H7 (cell line): ENCODE measurements at regions not wholly inside any gene's neighbourhood (a gene's known extent, or its start where the extent isn't known, plus 50 kb on each side); places are given as distances from the start of the nearest gene placed in this dataset.

ENCODE experiments used
- DNase-seq: peaks from one replicate; pipeline ENCODE4 v3.0.0; 2012
- H3K27me3 ChIP-seq: 2 replicates; pipeline ENCODE4 v1.6.0; 2011; ENCODE audit warnings: mild to moderate bottlenecking, low read length; ENCODE audit not compliant: control insufficient read depth, insufficient read depth
- H3K36me3 ChIP-seq: replicated peaks from 2 replicates; pipeline ENCODE4 v1.5.1; 2011; ENCODE audit warnings: low read length; ENCODE audit not compliant: control insufficient read depth, insufficient read depth
- H3K4me3 ChIP-seq: 2 replicates; pipeline ENCODE4 v1.5.1; 2011; ENCODE audit warnings: low read depth, mild to moderate bottlenecking, control low read depth, low read length, moderate library complexity; ENCODE audit not compliant: insufficient read depth

DNA sequence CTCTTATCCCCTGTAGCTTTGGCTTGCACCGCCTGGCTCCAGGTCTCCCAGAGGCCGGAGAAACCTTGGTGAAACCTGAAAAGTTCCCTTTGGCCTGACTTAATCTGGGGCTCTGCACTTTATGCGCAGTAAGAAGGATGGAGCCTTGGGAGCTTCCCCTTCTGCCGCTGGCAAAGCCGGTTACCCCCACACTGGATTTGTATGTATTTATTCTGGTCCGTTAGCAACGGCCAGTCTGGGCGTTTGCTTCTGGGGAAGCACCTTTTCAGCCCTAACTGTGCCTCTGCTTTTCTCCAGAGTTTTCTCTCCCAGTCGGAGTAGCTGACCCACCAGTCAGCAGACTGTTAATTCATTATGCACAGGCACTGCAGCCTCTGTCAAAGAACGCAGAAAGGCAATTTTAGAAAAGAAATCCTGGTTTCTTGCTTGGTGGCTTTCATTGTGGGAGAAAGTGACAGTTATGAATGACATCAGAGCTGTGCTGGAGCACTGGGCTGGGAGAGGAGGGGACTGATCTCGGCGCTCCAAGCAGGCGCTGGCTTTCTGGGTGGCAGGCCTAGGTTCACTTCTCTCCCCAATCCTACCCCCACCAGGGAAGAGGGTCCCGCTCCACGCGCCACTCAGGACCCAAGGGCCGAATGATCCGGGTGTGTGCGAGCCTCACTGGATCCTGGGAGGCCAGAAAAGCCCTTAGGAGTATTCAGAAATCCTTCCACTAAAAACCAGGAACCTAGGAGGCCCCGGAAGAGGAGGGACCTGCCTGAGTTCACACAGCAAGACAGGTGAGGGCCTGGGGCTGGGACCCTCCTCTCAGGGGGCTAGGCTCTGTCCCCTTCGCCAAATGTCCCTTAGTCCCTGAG lies 70.2 kb downstream of the RTL6 start:
- Histone ChIP-seq H3K27me3 (no peaks in the 10 kb centered on the region), H3K4me3 (no peak overlapping the region)
- DNase-seq, result peak; percentile 31

GRCh38 chr22:44426981-44427380 lies 71.1 kb downstream of the RTL6 start:
- Histone ChIP-seq H3K27me3 (no peaks in the 10 kb centered on the region), H3K36me3 (no peaks in the 10 kb centered on the region), H3K4me3 (no peak overlapping the region)
- peak; percentile 18 for DNase-seq

More for the DNA sequence above, 70.2 kb downstream of the RTL6 start:
- H3K36me3 ChIP-seq, result no peaks in the 10 kb centered on the region

DNA sequence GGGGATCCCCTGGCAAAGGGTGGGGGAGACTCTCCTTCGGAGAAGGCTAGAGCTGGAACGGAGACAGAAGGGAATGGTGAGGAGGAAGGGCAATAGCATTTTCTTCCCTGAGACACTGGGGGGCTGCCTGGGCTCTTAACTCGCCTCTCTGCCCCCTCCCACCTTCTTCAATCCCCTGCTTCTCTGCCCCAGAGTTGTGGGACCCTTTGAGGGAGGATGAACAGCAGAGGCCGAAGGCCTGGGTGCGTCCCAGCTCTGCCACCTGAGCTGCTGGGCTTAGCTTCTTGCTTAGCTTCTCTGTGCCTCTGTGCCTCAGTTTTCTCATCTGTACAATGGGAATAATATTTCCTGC lies 72.4 kb downstream of the RTL6 start:
- Histone ChIP-seq H3K36me3 (no peaks in the 10 kb centered on the region), H3K4me3 (no peak overlapping the region), H3K27me3 (no peaks in the 10 kb centered on the region)
- no peak for DNase-seq

GRCh38 chr22:44424867-44425693 lies 73.0 kb downstream of the RTL6 start:
- peak; percentile 26 for DNase-seq
- Histone ChIP-seq H3K4me3 (no peak overlapping the region), H3K27me3 (no peaks in the 10 kb centered on the region), H3K36me3 (no peaks in the 10 kb centered on the region)

GRCh38 chr22:44424359-44424682 lies 73.7 kb downstream of the RTL6 start:
- DNase-seq, result peak; percentile 4
- Histone ChIP-seq H3K27me3 (no peaks in the 10 kb centered on the region), H3K36me3 (no peaks in the 10 kb centered on the region), H3K4me3 (no peak overlapping the region)

DNA sequence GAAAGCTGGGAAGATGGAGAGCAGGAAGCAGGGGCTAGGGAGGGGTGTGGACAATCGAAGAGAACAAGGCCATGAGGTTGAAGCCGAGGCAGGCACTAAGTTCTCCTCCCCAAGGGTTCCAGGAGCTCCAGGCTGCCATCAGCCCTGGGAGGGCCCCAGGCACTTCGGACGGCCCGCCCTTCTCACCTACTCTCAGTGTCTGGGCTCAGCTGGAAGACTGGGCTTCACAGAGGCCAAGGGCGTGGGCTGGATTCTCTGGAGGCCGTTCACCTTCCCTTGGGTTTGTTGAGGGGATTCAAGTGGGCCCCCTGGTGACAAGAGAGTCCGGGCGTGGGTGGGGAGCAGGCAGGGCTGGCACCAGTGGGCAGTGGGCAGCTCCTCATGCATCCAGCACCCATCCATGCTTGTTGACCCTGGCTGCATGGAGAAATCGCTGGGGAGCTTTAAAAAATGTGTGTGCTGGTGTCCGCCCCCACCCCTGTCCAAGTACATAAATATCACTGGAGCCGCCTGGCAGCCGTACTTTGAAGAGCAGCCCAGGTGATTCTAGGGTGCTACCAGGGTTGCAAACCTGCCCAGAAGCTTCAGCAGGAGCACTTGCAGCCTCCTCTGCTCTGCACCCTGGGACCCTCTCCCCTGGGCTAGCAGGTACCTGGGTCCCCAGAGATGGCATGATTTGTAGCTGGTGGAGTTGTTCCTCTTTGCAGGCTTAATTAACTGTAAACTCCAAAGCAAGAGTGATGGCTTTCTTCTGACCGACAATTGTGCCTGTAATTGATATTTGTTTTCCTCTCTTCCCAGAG lies 74.3 kb downstream of the RTL6 start:
- DNase-seq, result peak; percentile 19
- H3K36me3 ChIP-seq, result no peaks in the 10 kb centered on the region
- no peak overlapping the region for H3K4me3 ChIP-seq
- H3K27me3 ChIP-seq, result no peaks in the 10 kb centered on the region

GRCh38 chr22:44422746-44423380 lies 75.2 kb downstream of the RTL6 start:
- no peak overlapping the region for H3K4me3 ChIP-seq
- peak; percentile 16 for DNase-seq
- no peaks in the 10 kb centered on the region for H3K36me3 ChIP-seq
- H3K27me3 ChIP-seq, result no peaks in the 10 kb centered on the region

DNA sequence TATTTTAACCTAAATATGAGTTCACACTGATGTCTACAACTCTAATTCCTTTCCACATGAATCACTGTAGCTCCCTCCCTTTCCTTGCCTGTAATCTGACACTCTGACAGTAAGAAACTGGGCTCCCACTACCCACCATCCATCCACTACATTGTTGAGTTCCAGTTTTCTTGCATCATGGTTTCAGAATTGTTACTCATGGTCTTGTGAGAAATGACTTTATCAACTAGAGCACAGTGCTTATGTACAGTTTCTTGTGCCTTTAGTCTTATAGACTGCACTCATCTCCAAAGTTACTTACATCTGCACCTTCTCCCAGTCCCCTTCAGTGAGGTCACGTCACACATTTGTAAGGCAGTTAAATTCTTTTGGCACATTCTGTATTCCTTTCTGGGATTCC lies 78.6 kb downstream of the RTL6 start:
- peak; percentile 17 for DNase-seq
- Histone ChIP-seq H3K27me3 (no peaks in the 10 kb centered on the region), H3K4me3 (no peak overlapping the region), H3K36me3 (no peaks in the 10 kb centered on the region)

GRCh38 chr22:44413211-44413610 lies 84.8 kb downstream of the RTL6 start:
- no peaks in the 10 kb centered on the region for H3K27me3 ChIP-seq
- DNase-seq, result peak; percentile 7

GRCh38 chr22:44412136-44412731 lies 85.8 kb downstream of the RTL6 start:
- H3K36me3 ChIP-seq, result no peaks in the 10 kb centered on the region
- DNase-seq, result peak; percentile 55
- no peaks in the 10 kb centered on the region for H3K27me3 ChIP-seq
- H3K4me3 ChIP-seq, result no peak overlapping the region

More at GRCh38 chr22:44413211-44413610, 84.8 kb downstream of the RTL6 start:
- H3K4me3 ChIP-seq, result no peak overlapping the region
- H3K36me3 ChIP-seq, result no peaks in the 10 kb centered on the region

DNA sequence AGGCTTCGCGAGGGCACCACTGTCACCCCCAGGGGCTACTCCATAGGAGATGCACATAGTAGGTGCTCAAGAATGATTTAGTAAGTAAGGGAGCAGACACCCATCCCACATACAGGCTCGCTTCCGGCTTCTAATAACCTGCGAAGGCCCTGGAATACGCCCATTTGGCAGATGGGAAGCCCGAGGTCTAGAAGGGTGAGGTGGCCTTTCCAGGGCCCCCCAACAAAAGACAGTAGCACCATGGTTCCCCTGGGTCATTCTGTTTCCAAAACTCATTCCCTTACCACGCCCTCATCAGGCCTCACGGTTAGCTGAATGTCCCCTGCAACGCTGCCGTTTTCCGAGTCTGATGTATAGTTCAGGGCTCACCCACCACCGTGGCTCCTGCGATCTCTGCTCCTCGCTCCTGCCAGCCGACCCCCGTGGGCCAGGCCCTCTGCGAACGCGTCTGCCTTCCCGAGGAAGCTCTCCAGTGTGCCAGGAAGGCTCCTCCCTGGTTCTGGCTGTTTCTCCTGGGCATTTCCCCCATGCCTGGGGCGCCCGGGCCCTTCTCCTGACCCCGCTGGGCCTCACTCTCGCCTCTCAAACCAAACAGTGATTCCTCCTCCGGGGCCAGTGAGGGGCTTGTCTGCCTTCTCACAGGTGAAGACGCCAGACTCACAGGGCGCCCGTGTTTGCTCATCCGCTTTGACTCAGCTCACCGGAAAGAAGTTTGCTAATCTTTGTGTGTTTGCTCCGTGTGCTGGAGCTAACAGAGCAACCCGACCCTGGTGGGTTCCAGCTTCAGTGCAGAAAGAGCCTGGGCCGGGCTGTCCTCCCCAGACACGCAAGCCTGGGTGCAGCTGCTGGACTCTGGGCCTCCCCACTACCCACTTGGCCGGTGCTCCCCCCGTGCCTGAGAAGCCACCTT lies 86.6 kb downstream of the RTL6 start:
- Histone ChIP-seq H3K4me3 (no peak overlapping the region), H3K27me3 (no peaks in the 10 kb centered on the region), H3K36me3 (no peaks in the 10 kb centered on the region)
- peak; percentile 55 for DNase-seq

- no peaks in the 10 kb centered on the region for H3K27me3 ChIP-seq
- H3K36me3 ChIP-seq, result no peaks in the 10 kb centered on the region
- DNase-seq, result peak; percentile 54
- H3K4me3 ChIP-seq, result no peak overlapping the region
Observed at GRCh38 chr22:44410451-44410991, 87.5 kb downstream of the RTL6 start.

DNA sequence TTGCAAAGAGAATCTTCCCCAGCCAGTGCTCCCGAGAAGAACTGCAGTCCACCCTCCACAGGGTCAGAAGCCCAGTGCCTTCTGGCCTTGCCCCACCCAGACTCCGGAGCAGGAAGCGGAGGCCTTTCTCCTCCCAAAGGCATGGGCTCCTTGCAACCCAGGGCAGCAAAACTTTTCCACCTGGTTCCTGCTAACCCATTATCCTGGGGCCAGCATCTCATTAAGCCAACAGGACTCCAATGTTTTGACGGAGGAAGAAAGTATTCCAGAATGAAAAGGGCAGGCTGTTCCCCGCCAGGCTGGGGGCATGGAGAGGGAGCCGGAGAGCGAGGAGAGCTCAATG lies 88.1 kb downstream of the RTL6 start:
- DNase-seq, result peak; percentile 43

More for the DNA sequence above, 88.1 kb downstream of the RTL6 start:
- Histone ChIP-seq H3K36me3 (no peaks in the 10 kb centered on the region), H3K4me3 (no peak overlapping the region), H3K27me3 (no peaks in the 10 kb centered on the region)
